Tibial nerve (tissue), 4 donors: ENCODE measurements at regions not wholly inside any gene's neighbourhood (a gene's known extent, or its start where the extent isn't known, plus 50 kb on each side); places are given as distances from the start of the nearest gene placed in this dataset.
"Not testable (repeated sequence)": the region's sequence is repeated elsewhere in the genome, so short reads cannot be mapped to it uniquely, and the experiment has no call there.

Source experiments
- DNase-seq, 2 donors: peaks; one replicate each; pipeline ENCODE4 v3.0.0-alpha.2; 2019; ENCODE audit warnings: low spot score in 2 of 2
- H3K27ac ChIP-seq, 4 donors: fragments of 200-600 bp; sonication (generic) in 3 of 4; one replicate each; pipeline ENCODE4 v1.5.1; 2017 to 2019; ENCODE audit warnings: mild to moderate bottlenecking in 1 of 4
- H3K27me3 ChIP-seq, 2 donors: fragments of 200-600 bp; sonication (generic) in 1 of 2; one replicate each; pipeline versions ENCODE4 v1.5.1 to v1.6.0; 2017 to 2019
- H3K36me3 ChIP-seq, 3 donors: fragments of 200-600 bp; sonication (generic); one replicate each; pipeline ENCODE4 v1.5.1; 2018 to 2019
- H3K4me1 ChIP-seq, 4 donors: fragments of 200-600 bp; sonication (generic) in 3 of 4; one replicate each; pipeline ENCODE4 v1.5.1; 2017 to 2019
- H3K4me3 ChIP-seq, 4 donors: fragments of 200-600 bp; sonication (generic) in 3 of 4; one replicate each; pipeline ENCODE4 v1.5.1; 2017 to 2019; ENCODE audit warnings: mild to moderate bottlenecking in 1 of 4, moderate library complexity in 1 of 4
- H3K9me3 ChIP-seq, 4 donors: fragments of 200-600 bp; sonication (generic) in 3 of 4; one replicate each; pipeline ENCODE4 v1.5.1; 2017 to 2019
- CTCF ChIP-seq, 5 experiments: fragments of 200-600 bp in 3 of 5; fragments of 450-650 bp in 2 of 5; sonication (generic) in 3 of 5; IDR thresholded peaks; one replicate each; pipeline ENCODE4 v1.5.1; 2016 to 2019; ENCODE audit warnings: antibody characterized with exemption in 5 of 5, mild to moderate bottlenecking in 3 of 5, moderate library complexity in 2 of 5
- EP300 ChIP-seq, 2 donors: sonication (generic); formaldehyde crosslinking; IDR thresholded peaks; one replicate each; pipeline ENCODE4 v1.6.1; 2017; ENCODE audit warnings: antibody characterized with exemption in 2 of 2, mild to moderate bottlenecking in 1 of 2
- POLR2A ChIP-seq, 2 donors: fragments of 450-650 bp; IDR thresholded peaks; one replicate each; pipeline ENCODE4 v1.6.1; 2017; ENCODE audit warnings: antibody characterized with exemption in 2 of 2, mild to moderate bottlenecking in 2 of 2, moderate library complexity in 2 of 2
- WGBS, 2 donors: methylation state at CpG; one replicate each; pipeline ENCODE4 v1.1.5; 2018; 5-methylcytosine and 5-hydroxymethylcytosine counted together

GRCh38 chr11:38345286-38345685 lies 1747.2 kb upstream of the RAG2 start:
- Histone ChIP-seq H3K36me3 (no peaks in the 10 kb centered on the region), H3K9me3 (peaks cover 0 to 7% (median 0%) of the 10 kb centered on the region in 4 donors), H3K4me3 (no peak overlapping the region), H3K27ac (no peak overlapping the region), H3K4me1 (no peaks in the 10 kb centered on the region), H3K27me3 (no peaks in the 10 kb centered on the region)
- WGBS, 2 donors, result 85 to 89% methylated on average over 3 of the region's 3 CpGs
- no peak for TF ChIP-seq POLR2A (IDR thresholded peaks at IDR 0.05)
- TF ChIP-seq CTCF (IDR thresholded peaks at IDR 0.05), result no peak
- TF ChIP-seq EP300 (IDR thresholded peaks at IDR 0.05), result no peak
- no peak for DNase-seq

GRCh38 chr11:38341612-38342011 lies 1743.6 kb upstream of the RAG2 start:
- H3K27me3 ChIP-seq, H3K4me1 ChIP-seq, H3K27ac ChIP-seq, H3K36me3 ChIP-seq, H3K9me3 ChIP-seq, H3K4me3 ChIP-seq, DNase-seq: not testable (repeated sequence)
- WGBS, 2 donors, result 84 to 94% methylated on average over 2 of the region's 2 CpGs

- H3K9me3 ChIP-seq, result peaks cover 0 to 7% (median 0%) of the 10 kb centered on the region in 4 donors
- H3K4me1 ChIP-seq, result no peaks in the 10 kb centered on the region
- no peak for DNase-seq
- H3K27me3 ChIP-seq, result no peaks in the 10 kb centered on the region
- H3K4me3 ChIP-seq, result no peak overlapping the region
- TF ChIP-seq CTCF (IDR thresholded peaks at IDR 0.05) (no peak), EP300 (IDR thresholded peaks at IDR 0.05) (no peak), POLR2A (IDR thresholded peaks at IDR 0.05) (no peak)
- H3K36me3 ChIP-seq, result no peaks in the 10 kb centered on the region
- H3K27ac ChIP-seq, result no peak overlapping the region
- WGBS, 2 donors, result 87 to 88% methylated on average over 8 of the region's 8 CpGs
Observed at GRCh38 chr11:38339835-38340440, 1741.9 kb upstream of the RAG2 start.

GRCh38 chr11:38338022-38338421 lies 1740.0 kb upstream of the RAG2 start:
- not testable (repeated sequence) for H3K36me3 ChIP-seq, H3K27ac ChIP-seq, H3K4me1 ChIP-seq, H3K4me3 ChIP-seq, DNase-seq, H3K27me3 ChIP-seq, H3K9me3 ChIP-seq
- WGBS, 2 donors, result 84 to 86% methylated on average over 5 of the region's 5 CpGs

- no peaks in the 10 kb centered on the region for H3K27me3 ChIP-seq
- WGBS, 2 donors, result 90 to 95% methylated on average over 3 of the region's 3 CpGs
- H3K4me1 ChIP-seq, result no peaks in the 10 kb centered on the region
- no peaks in the 10 kb centered on the region for H3K36me3 ChIP-seq
- TF ChIP-seq POLR2A (IDR thresholded peaks at IDR 0.05) (no peak), EP300 (IDR thresholded peaks at IDR 0.05) (no peak), CTCF (IDR thresholded peaks at IDR 0.05) (no peak)
- H3K4me3 ChIP-seq, result no peak overlapping the region
- DNase-seq, result no peak
- H3K9me3 ChIP-seq, result no peaks in the 10 kb centered on the region
- no peak overlapping the region for H3K27ac ChIP-seq
Observed at GRCh38 chr11:38332046-38332445, 1734.0 kb upstream of the RAG2 start.

- H3K36me3 ChIP-seq, result no peaks in the 10 kb centered on the region
- no peak for DNase-seq
- WGBS, 2 donors, result 59 to 67% methylated on average over 3 of the region's 3 CpGs
- TF ChIP-seq POLR2A (IDR thresholded peaks at IDR 0.05) (no peak), CTCF (IDR thresholded peaks at IDR 0.05) (no peak), EP300 (IDR thresholded peaks at IDR 0.05) (no peak)
- H3K27ac ChIP-seq, result no peak overlapping the region
- no peaks in the 10 kb centered on the region for H3K27me3 ChIP-seq
- no peaks in the 10 kb centered on the region for H3K9me3 ChIP-seq
- no peaks in the 10 kb centered on the region for H3K4me1 ChIP-seq
- no peak overlapping the region for H3K4me3 ChIP-seq
Observed at GRCh38 chr11:38330578-38330977, 1732.5 kb upstream of the RAG2 start.
